ENCODE measurements at regions not wholly inside any gene's neighbourhood (a gene's known extent, or its start where the extent isn't known, plus 50 kb on each side); places are given as distances from the start of the nearest gene placed in this dataset.

DNA sequence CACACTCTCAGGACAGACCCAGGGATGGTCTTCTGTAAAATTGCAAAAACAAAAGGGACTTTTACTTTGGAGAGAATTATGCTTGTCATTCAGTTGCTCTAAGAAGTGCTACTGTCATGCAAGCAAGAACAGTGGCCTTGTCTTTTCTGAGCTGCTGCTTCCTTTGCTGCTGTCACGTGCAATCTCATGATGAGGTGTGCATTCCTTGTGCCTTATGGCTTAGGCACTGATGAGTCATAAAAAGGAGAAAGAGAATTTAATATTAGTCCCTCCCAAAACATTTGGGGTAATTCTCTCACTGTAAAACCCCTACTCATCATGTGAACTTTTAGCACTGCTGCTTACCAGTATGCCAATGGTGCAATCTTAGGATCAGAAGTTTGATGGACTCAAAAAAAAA, 2051.3 kb downstream of the TP53TG3F start:
- TF ChIP-seq, protein P1, sequence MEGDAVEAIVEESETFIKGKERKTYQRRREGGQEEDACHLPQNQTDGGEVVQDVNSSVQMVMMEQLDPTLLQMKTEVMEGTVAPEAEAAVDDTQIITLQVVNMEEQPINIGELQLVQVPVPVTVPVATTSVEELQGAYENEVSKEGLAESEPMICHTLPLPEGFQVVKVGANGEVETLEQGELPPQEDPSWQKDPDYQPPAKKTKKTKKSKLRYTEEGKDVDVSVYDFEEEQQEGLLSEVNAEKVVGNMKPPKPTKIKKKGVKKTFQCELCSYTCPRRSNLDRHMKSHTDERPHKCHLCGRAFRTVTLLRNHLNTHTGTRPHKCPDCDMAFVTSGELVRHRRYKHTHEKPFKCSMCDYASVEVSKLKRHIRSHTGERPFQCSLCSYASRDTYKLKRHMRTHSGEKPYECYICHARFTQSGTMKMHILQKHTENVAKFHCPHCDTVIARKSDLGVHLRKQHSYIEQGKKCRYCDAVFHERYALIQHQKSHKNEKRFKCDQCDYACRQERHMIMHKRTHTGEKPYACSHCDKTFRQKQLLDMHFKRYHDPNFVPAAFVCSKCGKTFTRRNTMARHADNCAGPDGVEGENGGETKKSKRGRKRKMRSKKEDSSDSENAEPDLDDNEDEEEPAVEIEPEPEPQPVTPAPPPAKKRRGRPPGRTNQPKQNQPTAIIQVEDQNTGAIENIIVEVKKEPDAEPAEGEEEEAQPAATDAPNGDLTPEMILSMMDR (conservative IDR thresholded peaks at IDR 0.05) = no peak
- H3K27ac ChIP-seq = no peak overlapping the region

DNA sequence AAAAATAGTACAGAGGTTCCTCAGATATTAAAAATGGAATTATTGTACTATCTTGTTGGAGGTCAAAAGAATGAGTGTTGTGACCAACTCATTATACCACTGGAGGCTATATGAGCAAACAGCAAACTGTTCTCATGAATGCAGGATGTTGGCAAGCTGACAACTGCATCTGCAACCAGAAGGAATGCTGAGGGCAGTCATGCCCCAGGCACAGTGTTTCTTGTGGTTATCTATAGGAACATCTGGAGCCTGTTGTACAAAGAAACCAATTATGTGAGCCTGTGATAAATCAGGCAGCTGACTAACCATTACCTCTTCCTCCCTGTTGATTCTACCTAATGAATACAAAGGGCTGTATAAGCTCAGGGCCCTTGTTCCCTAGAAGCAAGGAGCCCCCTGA, 2057.1 kb downstream of the TP53TG3F start:
- H3K27ac ChIP-seq = no peak overlapping the region
- TF ChIP-seq, protein P1 (conservative IDR thresholded peaks at IDR 0.05) = no peak

DNA sequence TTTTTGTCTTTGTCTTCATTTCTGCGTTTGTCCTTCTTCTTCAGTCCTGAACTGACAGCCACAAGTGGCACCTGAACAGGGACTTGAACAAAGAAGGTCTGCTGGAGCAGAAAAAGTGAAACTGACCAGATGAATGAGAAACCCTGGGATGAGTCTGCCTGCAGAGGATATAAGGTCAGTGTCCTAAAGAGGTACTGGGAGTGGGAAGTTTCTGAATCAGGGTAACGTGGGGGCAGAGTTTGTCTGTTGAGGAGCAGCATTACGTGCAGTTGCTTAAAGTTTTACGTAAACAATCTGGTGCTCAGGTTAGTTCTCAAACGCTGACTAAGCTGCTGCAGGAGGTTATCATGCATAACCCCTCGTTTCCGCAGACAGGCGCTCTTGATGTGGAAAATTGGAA, 2057.6 kb downstream of the TP53TG3F start:
- TF ChIP-seq, protein P1 (conservative IDR thresholded peaks at IDR 0.05) = no peak
- no peak overlapping the region for H3K27ac ChIP-seq

DNA sequence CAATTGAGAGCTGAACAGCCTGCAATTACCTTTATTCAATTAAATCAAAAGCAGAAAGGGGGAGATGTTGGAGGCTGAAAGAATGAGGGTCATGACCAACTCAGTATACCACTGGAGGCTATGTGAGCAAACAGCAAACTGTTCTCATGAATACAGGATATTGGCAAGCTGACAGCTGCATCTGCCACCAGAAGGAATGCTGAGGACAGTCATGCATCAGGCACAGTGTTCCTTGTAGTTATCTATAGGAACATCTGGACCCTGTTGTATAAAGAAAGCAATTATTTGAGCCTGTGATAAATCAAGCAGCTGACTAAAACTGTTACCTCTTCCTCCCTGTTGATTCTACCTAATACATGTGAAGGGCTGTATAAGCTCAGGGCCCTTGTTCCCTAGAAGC, 2064.6 kb downstream of the TP53TG3F start:
- no peak overlapping the region for H3K27ac ChIP-seq
- TF ChIP-seq, protein P1 (conservative IDR thresholded peaks at IDR 0.05) = no peak

DNA sequence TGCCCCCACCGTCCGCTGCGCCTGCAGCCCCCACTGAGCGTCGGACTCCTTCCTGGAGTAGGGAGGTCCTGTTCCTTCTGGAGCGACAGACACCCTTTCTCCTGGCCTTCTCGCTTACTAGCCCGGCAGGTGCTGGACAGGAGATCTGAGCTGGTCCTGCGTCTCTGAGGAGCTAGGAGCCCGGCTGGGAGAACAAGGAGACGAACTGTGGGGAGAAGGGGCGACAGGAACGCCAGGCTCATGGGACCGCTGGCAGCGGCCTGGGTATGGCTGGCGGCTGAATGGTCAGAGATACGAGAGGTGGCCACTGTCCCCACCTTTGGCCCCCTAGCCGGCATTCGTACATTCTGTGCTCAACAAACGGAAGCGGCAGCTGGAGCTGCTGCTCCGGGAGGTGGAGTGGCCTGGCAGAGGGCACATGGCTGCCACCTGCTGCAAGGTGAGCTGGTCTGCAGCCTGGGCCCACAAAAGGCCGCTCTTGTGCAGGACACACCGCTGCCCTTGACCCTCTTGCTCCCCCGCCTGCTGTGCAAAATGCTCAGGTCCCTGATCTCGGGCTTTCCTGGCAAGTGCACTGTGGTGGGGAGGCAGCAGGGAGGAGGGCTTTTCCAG, 2066.7 kb downstream of the TP53TG3F start:
- TF ChIP-seq, protein P1 (conservative IDR thresholded peaks at IDR 0.05) = no peak
- H3K27ac ChIP-seq = no peak overlapping the region

DNA sequence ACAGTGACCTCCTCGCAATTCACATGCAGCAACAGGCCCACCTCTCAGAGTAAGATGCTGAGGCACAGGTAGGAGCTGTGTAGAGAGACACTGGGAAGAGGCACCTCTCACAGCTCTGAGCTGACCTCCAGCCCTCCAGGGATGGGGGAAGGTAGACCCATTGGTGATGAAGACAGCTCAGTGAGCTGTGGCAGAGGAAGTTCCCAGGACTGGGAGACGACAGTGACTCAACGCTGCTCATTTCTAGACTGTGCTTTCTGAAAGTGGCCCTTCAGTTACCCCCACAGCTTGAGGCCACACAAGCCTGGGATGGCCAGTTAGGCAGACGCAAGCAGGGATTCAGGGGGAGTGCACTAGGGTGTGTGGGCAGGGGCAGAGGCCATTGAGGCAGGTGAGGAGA, 2073.2 kb downstream of the TP53TG3F start:
- TF ChIP-seq, protein P1 (conservative IDR thresholded peaks at IDR 0.05) = no peak
- H3K27ac ChIP-seq = no peak overlapping the region

DNA sequence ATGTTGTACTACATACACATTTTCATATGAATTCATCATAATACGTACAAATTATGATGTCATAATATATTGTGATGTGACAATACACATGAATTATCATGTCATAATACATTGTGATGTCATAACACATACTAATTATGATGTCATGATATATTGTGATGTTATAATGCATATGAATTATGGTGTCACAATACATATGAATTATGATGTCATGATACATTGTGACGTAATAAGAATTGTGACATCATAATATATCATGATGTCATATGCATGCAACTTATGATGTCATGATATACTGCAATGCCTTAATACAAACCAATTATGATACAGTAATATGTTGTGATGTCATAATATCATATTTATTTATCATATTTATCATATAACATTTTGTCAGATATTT, 2074.3 kb downstream of the TP53TG3F start:
- H3K27ac ChIP-seq = no peak overlapping the region
- TF ChIP-seq, protein P1 (conservative IDR thresholded peaks at IDR 0.05) = no peak

Data from VCaP (cell line).